GM18508 (cell line): ENCODE measurements at regions not wholly inside any gene's neighbourhood (a gene's known extent, or its start where the extent isn't known, plus 50 kb on each side); places are given as distances from the start of the nearest gene placed in this dataset.
A peak's percentile ranks its signal among the peaks of the same experiment; 100 is the strongest.

Experiments
- ATAC-seq: cut with Tn5 transposase; IDR thresholded peaks from one replicate; pipeline ENCODE4 v1.9.1; 2021; ENCODE audit warnings: moderate number of reproducible peaks; ENCODE audit not compliant: insufficient read depth, unreplicated experiment

DNA sequence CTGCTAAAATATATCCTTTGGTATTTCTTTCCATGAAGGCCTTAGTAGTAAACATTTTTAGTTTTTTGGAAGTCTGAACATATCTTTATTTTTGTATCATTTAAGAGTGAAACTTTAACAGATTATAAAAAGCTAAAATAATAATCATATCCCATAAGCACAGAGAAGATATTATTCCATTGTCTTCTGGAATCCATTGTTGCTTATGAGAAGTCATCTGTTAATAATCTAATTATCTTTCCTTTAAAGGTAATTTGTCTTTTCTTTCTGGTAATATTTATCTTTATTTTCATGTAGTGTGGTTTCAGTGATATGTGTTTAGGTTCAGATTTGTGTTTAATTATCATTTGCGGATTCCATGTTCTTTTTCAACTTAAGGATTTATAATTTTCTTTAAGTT is 261.7 kb downstream of the MSRB3 start:
- no peak for ATAC-seq

DNA sequence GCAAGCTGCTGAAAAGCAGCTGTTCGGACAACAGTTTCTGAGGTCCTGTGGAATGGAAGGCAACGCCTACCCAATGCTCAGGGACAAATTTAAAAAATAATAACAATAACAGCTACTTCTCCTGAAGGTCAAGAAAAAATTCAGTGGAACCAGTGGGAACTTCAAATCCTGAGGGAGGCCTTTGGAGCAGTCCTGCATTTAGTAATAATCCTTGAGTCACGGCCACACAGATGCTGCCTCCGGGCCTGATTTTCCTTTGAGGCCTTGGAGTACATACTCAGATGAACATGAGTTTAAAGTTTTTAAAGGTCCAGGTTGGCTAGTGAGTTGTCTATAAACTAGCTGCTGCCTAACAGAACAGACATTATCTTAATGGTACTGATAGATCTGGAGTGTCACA is 268.0 kb downstream of the MSRB3 start:
- ATAC-seq: no peak

DNA sequence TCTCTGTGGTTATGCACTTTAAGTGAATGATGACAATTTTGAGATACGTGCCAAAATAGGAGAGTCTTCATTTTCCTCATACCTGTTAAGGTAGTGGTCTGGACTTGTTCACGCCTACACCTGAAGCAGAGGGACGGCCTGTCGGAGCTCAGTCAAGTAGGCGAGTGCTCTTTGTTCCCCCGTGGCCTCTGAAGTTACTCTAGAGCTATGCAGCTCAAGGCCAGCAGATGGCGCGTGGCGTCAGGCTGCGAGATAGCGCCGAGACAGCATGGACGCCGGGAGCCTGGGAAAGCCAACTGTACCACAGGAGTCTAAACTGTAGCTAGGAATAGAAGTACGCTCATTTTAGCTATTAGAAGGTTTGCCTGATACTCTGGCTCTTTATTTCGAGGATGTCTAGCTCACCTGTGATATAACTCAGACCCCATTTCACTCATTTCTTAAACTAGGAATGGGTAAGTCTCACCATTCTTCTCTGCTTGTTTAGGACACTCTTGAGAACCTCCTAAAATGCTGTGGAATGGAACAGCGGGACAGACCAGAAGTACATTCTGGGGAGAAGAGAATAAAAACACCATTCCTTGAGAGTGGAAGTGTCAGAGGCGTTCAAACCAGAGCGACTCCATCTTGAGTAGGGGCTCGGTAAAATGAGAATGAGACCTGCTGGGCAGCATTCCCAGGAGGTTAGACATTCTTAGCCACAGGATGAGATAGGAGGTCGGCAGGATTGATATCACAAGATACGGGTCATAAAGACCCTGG is 267.4 kb upstream of the HMGA2 start:
- ATAC-seq: peak; percentile 98

DNA sequence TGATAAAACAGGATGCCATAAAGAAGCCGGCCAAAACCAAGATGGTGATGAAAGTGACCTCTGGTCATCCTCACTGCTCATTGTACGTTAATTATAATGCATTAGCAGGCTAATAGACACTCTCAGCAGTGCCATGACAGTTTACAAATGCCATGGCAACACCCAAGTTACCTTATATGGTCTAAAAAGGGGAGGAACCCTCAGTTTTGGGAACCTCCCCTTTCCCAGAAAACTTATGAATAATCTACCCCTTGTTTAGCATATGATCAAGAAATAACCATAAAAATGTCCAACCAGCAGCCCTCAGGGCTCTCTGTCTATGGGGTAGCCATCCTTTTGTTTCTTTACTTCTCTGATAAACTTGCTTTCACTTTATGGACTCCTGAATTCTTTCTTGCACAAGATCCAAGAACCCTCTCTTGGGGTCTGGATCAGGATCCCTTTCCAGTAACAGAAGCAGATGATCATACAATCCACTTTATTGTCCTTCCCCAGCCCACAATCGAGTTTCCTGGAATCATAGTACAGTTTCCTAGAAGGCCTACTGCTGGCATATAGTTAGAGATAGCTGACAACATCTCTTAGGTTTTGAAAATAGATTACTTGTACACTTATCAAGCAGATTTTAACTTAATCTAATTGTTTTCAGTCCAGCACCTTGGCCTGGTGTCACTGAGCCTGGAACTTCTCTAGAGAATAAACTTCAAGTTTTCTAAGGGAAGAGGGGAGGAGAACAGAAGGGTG is 266.7 kb upstream of the HMGA2 start:
- no peak for ATAC-seq

DNA sequence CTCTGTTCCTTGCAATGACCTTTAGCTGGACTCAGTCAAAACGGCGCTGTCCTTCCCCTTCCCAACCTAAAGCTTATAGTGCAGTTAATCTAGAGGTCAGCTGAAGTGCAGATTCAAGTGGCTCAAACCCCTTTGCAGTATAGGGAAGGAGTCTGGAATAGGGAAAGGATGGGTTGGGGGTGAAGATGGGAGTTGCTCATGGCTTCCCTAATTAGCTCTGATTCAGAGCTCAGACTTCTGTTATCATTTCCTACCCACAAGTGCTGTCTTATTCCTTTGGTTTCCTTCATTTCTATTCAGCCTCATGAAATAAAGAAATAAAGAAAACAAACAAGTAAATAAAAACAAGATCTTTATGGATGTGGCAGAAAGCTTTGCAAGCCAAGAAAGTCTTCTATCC is 264.0 kb upstream of the HMGA2 start:
- ATAC-seq: no peak

DNA sequence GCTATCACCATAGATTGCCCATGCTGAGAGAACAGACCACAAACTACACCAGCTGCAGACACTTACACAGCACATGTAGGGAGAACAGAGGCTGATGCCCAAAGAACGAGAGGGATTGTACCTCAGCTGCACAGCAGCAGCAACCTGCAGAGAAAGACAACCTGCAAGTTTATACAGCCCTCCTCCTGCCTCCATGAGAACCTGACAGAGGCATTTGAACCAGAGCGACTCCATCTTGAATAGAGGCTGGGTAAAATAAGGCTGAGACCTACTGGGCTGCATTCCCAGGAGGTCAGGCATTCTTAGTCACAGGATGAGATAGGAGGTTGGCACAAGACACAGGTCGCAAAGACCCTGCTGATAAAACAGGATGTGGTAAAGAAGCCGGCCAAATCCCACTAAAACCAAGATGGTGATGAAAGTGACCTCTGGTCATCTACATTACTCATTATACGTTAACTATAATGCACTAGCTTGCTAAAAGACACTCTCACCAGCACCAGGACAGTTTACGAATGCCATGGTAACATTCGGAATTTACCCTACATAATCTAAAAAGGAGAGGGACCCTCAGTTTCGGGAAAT is 262.4 kb upstream of the HMGA2 start:
- no peak for ATAC-seq

DNA sequence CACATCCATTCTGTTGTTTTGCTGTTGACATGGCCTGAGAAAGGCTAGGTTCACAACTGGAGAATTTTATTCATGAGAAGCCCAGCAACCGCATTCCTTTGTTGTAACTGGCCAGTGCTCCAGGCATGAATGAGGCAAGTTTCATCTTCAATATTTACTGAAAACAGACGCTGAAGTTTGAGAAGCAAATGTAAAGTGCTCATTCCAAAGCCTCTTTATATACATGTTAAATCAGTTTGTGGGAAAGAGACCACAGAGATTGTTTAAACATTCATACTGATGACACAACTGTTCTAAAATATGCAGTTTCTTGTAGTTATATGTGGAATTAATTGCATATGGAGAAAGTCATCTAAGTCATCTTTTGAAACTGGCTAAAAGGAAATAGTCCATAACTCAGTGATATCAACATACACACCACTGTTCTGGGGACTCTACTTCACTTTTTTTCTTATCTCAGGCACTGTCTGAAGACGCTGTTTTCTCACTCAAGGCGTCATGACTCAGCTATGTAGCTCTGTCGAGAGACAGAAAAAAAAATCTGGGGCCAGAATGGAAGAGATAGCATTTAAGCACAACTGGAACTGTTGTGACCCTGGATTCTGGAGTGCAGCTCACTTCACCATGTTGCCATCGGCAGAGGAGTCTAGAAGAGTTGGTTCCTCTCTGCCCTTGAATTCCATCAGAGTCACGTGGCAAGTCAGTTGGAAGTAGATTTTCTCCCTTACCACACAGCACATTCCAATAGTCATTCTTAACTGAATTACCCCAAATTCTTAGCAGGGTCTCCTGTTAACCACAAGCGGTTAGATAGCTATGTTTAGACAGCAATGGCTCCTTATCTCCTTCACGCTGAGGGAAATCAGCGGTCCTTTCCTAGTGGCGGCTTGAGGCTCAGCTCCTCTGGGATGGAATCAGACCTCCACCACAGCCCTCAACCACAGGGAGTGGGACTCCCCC is 258.4 kb upstream of the HMGA2 start:
- no peak for ATAC-seq

DNA sequence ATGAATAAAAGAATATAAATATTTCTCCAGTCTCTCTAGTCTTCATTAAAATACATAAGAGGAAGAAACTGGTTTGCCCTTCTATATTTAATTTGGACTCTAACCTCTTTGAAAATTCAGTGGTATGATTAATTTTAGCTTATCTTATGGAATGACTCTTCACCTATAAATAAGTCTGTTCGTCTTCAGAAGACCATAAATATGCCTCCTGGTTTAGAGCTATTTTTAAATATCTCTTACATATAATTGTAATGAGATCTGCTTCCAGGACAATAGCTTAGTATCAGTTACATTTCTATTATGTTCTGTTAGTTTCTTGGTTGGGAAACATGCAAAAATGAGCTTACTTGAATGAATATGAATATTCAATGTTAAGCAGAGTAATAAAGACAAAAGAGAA is 257.5 kb upstream of the HMGA2 start:
- no peak for ATAC-seq

DNA sequence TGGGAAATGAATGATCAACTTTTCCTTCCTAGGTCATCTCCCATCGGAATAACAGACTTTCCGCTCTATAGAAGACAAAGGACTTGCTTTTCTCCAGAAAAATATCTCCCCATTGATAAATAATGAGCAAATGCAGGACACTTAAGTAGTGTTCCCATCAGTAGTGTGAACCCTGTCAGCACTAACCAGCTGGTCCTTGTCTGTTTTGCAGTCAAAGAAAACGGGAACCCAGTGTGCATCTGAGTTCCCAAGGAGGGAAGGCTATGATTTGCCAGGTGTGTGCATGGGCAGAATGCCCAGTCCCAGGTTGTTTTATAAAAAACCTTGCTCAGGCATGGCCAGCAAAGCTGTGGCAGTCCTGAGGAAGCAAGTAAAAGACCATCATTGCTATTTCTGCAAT is 256.5 kb upstream of the HMGA2 start:
- ATAC-seq: no peak

DNA sequence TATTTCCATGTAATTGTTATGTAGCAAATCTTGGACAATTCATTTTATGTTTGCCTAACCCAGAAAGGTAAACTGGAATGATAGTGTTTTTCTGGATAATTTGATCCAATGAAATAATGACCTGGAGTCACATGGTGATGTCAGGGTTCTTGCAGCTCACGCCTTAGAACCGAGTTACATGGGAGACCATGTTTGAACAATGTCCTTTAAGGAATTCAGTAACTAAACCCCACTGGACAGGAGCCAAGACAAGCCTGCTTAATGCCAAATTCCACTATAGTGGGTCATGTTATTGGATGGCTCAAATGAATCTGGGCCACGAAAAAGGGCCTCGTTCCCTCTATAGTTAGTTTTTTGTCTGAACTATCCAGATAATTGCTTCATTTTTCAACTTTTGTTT is 255.8 kb upstream of the HMGA2 start:
- no peak for ATAC-seq

DNA sequence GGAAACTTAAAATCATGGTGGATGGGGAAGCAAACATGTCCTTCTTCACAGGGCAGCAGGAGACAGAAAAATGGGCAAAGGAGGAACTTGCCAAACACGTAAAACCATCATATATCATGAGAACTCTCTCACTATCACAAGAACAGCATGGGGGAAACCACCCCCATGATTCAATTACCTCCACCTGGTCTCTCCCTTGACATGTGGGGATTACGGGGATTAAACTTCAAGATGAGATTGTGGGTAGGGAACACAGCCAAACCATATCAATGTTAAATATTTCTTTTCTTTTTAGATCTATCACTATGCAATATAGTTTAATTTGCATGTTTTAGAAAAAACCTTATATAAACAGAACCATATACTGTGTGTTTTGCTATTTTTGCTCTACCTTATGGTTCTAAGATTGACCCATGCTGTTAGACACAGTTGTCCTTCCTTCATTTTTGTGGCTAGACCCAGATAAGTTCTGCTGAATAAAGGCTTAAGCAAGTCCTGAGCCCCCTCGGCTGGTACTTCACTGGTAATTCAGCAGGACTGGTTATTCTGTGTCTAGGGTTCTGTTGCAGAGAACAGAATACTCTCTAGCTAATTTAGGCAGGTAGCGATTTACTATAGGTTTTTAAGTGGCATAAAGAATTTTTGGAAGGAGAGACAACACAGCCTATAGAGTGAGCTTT is 253.7 kb upstream of the HMGA2 start:
- no peak for ATAC-seq

DNA sequence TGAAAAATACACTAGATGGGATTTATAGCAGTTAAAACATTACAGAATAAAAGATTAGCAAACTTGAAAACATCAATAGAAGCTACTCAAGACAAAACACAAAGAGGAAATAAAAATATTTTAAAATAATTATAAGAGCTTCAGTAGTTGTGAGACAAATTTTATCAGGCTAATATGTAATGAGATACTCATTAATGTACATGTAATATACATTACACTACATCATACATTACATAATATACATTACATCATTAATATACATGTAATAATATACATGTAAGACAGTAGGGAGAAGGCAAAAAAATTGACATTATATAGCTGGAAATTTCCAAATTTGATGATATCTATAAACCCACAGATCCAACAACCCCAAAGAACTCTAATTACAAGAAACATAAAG is 249.4 kb upstream of the HMGA2 start:
- ATAC-seq: no peak

DNA sequence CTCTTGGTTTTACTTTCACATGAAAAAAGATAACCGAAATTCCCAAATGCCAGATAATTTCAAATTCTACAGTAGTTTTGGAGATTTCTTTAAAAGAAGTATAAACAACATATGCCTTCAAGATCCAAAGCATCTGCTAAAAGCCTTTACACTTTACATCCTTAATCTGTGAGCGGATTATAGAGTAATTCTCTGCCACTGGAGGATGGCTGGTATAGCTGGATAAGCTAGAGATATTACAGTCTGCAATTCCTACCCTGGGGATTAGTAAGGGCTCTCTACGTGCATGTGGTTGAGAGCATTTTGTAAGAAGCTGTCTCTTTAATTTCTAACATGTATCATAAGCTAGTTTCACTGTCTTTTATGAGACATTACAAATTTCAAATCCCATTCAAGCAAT is 240.3 kb upstream of the HMGA2 start:
- no peak for ATAC-seq

DNA sequence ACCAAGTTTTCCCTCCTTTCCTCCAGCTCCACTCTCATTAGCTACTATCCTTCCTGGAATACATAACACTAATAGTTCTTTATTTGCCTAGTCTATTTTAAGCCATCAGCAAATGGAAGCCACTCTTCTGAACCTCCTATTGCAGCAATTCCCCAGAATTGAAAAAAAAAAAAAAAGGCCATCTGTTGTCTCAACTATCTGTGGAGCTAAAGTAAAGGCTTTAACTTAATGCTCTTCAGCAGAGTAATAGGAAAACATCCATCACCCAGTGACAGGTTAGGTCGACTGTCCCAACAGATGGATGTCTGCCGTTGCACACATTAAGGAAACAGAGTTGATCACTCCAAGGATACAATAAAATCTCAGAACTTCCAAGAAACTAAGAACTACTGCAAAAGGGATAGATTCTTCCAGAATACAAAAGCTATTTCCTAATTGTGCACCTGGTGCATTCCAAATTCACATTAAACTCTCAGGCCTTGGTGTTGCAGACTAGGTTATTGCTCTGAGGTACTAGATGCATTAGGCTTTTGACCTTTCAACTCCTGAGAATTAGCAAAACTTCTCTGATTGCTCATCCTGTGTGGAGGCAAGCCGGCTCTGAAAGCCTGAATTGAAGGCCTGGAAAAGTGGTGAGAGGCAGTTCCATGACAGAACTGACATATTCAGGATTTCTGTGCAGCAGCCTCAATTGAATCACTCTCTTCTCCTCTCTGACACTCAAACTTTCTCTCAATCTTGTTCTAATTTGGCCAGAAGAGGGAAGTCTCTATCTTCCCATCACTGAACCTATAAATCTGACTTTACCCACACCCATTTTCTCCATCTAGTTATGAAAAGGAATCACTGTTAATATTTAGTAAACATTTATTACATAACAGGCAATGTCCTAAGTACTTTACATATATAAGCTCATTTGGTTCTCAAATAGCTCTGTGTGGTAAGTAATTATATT is 238.4 kb upstream of the HMGA2 start:
- no peak for ATAC-seq

DNA sequence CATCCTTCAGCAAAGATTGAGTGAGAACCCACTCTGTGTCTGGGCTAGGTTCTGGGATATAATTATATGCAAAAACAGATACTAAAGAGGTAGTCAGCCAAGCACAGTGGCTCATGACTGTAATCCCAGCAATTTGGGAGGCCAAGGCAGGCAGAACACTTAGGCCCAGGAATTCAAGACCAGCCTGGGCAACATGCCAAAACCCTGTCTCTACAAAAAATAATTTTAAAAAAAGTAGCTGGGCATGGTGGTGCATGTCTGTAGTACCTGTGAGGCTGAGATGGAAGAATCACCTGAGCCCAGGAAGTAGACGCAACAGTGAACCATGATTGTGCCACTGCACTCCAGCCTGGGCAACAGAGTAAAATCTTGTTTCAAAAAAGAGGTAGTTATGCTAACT is 237.5 kb upstream of the HMGA2 start:
- no peak for ATAC-seq

DNA sequence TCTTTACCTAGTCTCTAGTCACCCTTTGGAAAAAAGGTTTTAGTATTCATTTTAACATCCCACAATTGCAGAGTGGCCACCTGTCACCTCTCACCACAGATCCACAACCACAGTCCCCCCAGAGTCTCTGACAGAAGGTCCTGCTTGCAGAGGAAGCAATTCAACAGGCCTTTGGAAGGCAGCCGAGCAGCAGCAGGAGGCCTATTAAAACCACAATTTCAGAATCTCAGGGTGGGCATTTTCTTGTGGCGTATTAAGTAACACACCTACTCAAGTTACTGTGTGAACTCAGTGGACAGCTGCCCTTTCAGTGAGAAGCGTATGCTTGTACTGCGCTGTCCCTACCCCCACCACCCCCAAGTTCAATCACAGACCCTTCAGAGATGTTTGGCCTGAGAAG is 234.0 kb upstream of the HMGA2 start:
- ATAC-seq: no peak

DNA sequence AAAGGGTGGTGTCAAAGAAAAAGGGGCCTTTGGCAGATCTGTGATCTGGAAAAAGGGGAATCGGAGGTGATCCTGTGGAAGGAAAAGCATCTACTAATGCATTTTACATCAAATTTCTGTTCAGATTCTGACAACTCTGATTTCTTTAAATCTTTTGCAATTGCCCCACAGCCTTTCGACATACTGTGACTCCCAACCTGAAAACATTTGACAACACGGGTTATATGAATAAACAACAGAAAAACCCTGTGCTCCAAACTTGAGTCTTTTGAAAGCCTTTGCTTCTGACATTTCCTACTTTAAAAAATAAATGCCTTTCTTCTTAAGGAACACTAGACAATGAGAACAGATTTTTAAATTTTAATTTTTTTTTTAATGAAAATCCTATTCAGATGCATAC is 231.9 kb upstream of the HMGA2 start:
- no peak for ATAC-seq

DNA sequence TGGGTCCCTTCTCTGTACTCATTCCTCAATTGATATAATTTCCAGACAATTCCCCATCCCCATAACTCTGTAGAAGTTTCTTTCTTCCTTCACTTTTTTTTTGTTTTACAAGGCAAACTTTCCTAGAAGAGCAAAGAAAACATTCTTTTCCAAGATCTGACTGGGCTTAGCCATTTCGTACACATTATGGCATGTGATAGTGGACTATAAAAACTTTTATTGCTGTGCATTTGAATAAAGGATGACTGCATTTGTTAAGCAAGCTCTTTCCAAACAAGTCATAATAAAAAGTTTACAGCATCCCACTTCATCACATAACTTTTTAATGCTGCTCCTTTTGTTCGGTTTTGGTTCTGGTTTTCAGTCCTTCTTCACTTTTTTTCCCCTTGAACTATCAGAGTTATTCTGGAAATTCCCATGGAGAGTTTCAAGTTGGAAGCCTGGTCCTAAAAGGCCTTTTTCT is 231.0 kb upstream of the HMGA2 start:
- ATAC-seq: no peak

DNA sequence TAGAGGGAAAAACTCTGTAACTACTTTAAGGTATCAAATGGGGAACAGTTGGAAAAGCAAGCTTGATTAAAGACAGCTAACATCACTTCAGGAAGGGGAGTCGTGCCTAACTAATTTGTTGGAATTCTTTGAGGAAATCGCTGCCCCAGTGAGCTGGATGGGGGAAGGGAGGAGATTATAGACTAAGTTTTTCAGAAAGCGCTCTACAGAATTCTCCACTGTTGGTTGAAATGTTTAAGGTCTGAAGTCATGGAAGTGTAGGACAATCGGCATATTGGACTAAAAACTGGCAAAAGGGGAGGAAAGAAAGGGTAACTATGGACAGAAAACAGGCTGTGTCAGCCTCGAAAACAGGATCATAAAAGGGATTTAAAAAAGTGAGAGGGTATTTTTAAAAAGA is 229.9 kb upstream of the HMGA2 start:
- ATAC-seq: no peak
